GM10248 (cell line): ENCODE measurements at regions not wholly inside any gene's neighbourhood (a gene's known extent, or its start where the extent isn't known, plus 50 kb on each side); places are given as distances from the start of the nearest gene placed in this dataset.
"Not testable (repeated sequence)": the region's sequence is repeated elsewhere in the genome, so short reads cannot be mapped to it uniquely, and the experiment has no call there.

Source experiments
- CTCF ChIA-PET: fragments of 300-600 bp; sonication (Branson Sonifier 250); formaldehyde crosslinking; extraction: SDS; loops from one replicate; lab custom pipeline; 2021; ENCODE audit warnings: antibody characterized with exemption; lab: Yijun Ruan, JAX
- POLR2A ChIA-PET: fragments of 350-650 bp; sonication (Branson Sonifier 250); formaldehyde crosslinking; extraction: SDS; loops from one replicate; lab custom pipeline; 2020; ENCODE audit warnings: antibody characterized with exemption; lab: Yijun Ruan, JAX
- DNase-seq: peaks from one replicate; pipeline ENCODE4 v3.0.0; 2012; ENCODE audit errors: extremely low spot score
- TF ChIP-seq, protein P1 (sequence below): IDR thresholded peaks from 2 replicates; pipeline ENCODE4 v1.5.1; 2012; ENCODE audit warnings: mild to moderate bottlenecking, low read depth; ENCODE audit errors: extremely low read depth, missing control alignments, control extremely low read depth

DNA sequence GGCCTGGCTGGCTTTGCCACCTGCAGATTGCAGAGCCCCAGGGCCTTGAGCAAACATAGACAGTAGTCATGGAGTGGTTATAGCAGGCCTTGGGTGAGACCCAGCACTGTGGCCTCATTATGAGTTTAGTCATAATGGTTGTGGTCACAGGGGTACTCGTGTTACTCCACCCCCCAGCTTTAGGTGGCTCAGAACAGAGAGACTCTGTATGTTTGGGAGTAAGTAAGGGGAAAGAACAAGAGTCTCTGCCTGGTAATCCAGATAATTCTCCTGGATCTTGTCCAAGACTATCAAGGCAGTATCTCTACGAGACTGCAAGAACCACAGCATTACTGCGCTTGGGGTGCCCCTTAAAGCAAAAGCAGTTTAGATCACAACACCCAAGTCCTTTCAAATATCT, 62.3 kb upstream of the SCRG1 start:
- CTCF ChIA-PET, result interaction anchor here (1.0 to 2.6 kb wide), 4 partner anchors 11 to 448 kb away, joined by 3 to 8 read pairs (median 5); no protein-coding TSS in a partner anchor
- DNase-seq, result no peak
- POLR2A ChIA-PET, result no interaction called here
- TF ChIP-seq, protein P1, sequence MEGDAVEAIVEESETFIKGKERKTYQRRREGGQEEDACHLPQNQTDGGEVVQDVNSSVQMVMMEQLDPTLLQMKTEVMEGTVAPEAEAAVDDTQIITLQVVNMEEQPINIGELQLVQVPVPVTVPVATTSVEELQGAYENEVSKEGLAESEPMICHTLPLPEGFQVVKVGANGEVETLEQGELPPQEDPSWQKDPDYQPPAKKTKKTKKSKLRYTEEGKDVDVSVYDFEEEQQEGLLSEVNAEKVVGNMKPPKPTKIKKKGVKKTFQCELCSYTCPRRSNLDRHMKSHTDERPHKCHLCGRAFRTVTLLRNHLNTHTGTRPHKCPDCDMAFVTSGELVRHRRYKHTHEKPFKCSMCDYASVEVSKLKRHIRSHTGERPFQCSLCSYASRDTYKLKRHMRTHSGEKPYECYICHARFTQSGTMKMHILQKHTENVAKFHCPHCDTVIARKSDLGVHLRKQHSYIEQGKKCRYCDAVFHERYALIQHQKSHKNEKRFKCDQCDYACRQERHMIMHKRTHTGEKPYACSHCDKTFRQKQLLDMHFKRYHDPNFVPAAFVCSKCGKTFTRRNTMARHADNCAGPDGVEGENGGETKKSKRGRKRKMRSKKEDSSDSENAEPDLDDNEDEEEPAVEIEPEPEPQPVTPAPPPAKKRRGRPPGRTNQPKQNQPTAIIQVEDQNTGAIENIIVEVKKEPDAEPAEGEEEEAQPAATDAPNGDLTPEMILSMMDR, result no peak

- TF ChIP-seq, protein P1, result no peak
- no peak for DNase-seq
- CTCF ChIA-PET, result interaction anchor here (2.6 kb wide), 2 partner anchors 11 to 39 kb away, joined by 7 to 8 read pairs; no protein-coding TSS in a partner anchor
- POLR2A ChIA-PET, result no interaction called here
These were observed 60.9 kb upstream of the SCRG1 start for GRCh38 chr4:173459857-173460256.

- DNase-seq, result no peak
- ChIA-PET CTCF (interaction anchor here (0.9 to 1.5 kb wide), 3 partner anchors 9 to 55 kb away, joined by 3 to 5 read pairs (median 3); no protein-coding TSS in a partner anchor), POLR2A (no interaction called here)
- TF ChIP-seq, protein P1, result no peak
These were observed 59.0 kb upstream of the SCRG1 start for GRCh38 chr4:173457893-173458292.

DNA sequence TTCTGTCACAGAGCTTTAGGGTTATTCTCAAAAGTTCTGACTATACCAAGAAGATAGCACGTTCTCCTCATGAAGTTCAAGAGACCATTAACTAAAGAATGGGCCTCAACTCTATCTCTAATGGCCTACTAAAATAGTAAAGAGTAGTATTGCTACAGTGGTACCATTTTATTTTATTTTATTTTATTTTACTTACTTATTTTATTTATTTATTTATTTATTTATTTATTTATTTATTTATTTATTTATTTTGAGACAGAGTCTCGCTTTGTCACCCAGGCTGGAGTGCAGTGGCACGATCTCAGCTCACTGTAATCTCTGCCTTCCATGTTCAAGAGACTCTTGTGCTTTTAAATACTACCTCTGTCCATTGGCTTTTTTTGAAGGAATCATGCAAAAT, 52.5 kb upstream of the SCRG1 start:
- CTCF ChIA-PET, result interaction anchor here (0.9 to 3.1 kb wide), 6 partner anchors 10 to 150 kb away, joined by 3 to 18 read pairs (median 6); no protein-coding TSS in a partner anchor
- DNase-seq, POLR2A ChIA-PET: not testable (repeated sequence)

- ChIA-PET POLR2A (no interaction called here), CTCF (interaction anchor here (1.0 to 3.1 kb wide), 7 partner anchors 12 to 148 kb away, joined by 3 to 18 read pairs (median 6); no protein-coding TSS in a partner anchor)
- no peak for DNase-seq
- TF ChIP-seq, protein P1, result no peak
These were observed 51.4 kb upstream of the SCRG1 start for GRCh38 chr4:173450281-173450680.

GRCh38 chr4:173449380-173449717, 50.4 kb upstream of the SCRG1 start:
- ChIA-PET POLR2A (no interaction called here), CTCF (interaction anchor here (1.0 to 3.1 kb wide), 9 partner anchors 8 to 148 kb away, joined by 3 to 18 read pairs (median 5); no protein-coding TSS in a partner anchor)
- DNase-seq, result no peak
- TF ChIP-seq, protein P1, result no peak

DNA sequence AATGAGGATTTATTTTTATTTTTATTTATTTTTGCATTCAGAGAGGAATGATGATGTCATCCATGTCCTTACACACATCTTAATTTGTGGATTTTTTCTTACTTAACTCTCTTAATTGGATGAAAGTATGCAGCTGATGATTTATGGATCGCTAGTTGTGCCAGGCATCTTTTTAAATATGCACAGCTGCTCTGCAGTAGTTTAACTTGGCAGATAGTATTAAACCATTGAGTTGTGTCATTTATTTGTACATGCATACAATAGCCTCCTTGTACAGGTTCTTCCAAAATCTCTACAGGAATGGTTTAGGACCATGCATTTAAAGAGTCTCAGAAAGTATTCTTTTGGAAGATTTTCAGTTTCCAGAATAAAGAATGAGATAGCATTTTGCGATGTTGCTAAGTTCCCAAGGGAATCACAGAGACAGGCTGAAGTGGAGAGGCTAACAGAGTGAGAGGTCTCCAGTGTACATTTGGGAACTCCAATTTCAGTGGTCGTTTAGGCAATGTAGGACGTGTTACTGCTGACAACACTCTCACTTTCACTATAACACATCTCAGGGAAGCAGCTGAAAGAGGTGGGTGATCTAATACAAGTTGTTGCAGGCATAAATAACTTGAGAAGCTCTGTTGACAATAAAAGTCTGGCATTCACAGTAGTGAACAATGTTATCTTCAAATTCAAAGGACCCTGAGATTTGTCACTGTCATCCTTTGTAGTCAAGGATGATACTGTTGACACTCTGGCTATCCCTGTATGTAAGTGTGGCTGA, 49.9 kb upstream of the SCRG1 start:
- peak; percentile 24 for DNase-seq
- ChIA-PET CTCF (interaction anchor here (1.0 to 3.1 kb wide), 8 partner anchors 9 to 147 kb away, joined by 3 to 18 read pairs (median 6); no protein-coding TSS in a partner anchor), POLR2A (no interaction called here)
- TF ChIP-seq, protein P1, result no peak
